Fibroblast of lung (primary cell): ENCODE measurements at regions not wholly inside any gene's neighbourhood (a gene's known extent, or its start where the extent isn't known, plus 50 kb on each side); places are given as distances from the start of the nearest gene placed in this dataset.
A peak's percentile ranks its signal among the peaks of the same experiment; 100 is the strongest.

Experiments
- DNase-seq, 2 donors: peaks; one replicate each; pipeline versions ENCODE4 v3.0.0 to v3.0.0-alpha.2; 2010; ENCODE audit warnings: low read depth in 2 of 2
- H2AFZ ChIP-seq: 2 replicates; pipeline ENCODE4 v1.5.1; 2012; ENCODE audit warnings: low read length, control low read depth, inconsistent platforms
- H3K27ac ChIP-seq: 2 replicates; pipeline ENCODE4 v1.5.1; 2011; ENCODE audit warnings: low read length, control low read depth; ENCODE audit not compliant: insufficient read depth
- H3K27me3 ChIP-seq: 2 replicates; pipeline ENCODE4 v1.5.1; 2011; ENCODE audit warnings: mild to moderate bottlenecking, low read length; ENCODE audit not compliant: control insufficient read depth, insufficient read depth
- H3K36me3 ChIP-seq: 2 replicates; pipeline ENCODE4 v1.5.1; 2011; ENCODE audit warnings: low read length; ENCODE audit not compliant: control insufficient read depth, insufficient read depth
- H3K4me1 ChIP-seq: 2 replicates; pipeline ENCODE4 v1.5.1; 2011; ENCODE audit warnings: low read length; ENCODE audit not compliant: control insufficient read depth, insufficient read depth; ENCODE audit errors: extremely low read depth
- H3K4me2 ChIP-seq: 2 replicates; pipeline ENCODE4 v1.5.1; 2011; ENCODE audit warnings: low read length, control low read depth; ENCODE audit not compliant: insufficient read depth; ENCODE audit errors: extremely low read depth
- H3K4me3 ChIP-seq, 4 experiments: fragments of 200-600 bp in 1 of 4; sonication (generic) in 1 of 4; replicated peaks in 1 of 4; 2 replicates each; pipeline ENCODE4 v1.5.1; 2011 to 2016; ENCODE audit warnings: low read length in 4 of 4, low read depth in 3 of 4, mild to moderate bottlenecking in 3 of 4, control low read depth in 2 of 4, inconsistent platforms in 1 of 4, mixed read lengths in 1 of 4; ENCODE audit not compliant: insufficient read depth in 1 of 4; ENCODE audit errors: control extremely low read depth in 1 of 4
- H3K79me2 ChIP-seq: 2 replicates; pipeline ENCODE4 v1.5.1; 2012; ENCODE audit warnings: mild to moderate bottlenecking, low read length, inconsistent platforms; ENCODE audit not compliant: control insufficient read depth, insufficient read depth
- H3K9ac ChIP-seq: 2 replicates; pipeline ENCODE4 v1.5.1; 2011; ENCODE audit warnings: mild to moderate bottlenecking, low read length, control low read depth; ENCODE audit not compliant: insufficient read depth
- H3K9me3 ChIP-seq: 2 replicates; pipeline ENCODE4 v1.5.1; 2012; ENCODE audit warnings: low read depth, low read length; ENCODE audit not compliant: control insufficient read depth, insufficient read depth
- H4K20me1 ChIP-seq: 2 replicates; pipeline ENCODE4 v1.5.1; 2011; ENCODE audit warnings: low read length; ENCODE audit not compliant: control insufficient read depth, insufficient read depth; ENCODE audit errors: extremely low read depth
- CTCF ChIP-seq, 2 donors: IDR thresholded peaks in 1 of 2; conservative IDR thresholded peaks in 1 of 2; 1 replicate in 1 of 2; 2 replicates in 1 of 2; pipeline ENCODE4 v1.5.1; 2011 to 2012; ENCODE audit warnings: low read length in 2 of 2, control low read depth in 1 of 2, inconsistent platforms in 1 of 2, low read depth in 1 of 2, mild to moderate bottlenecking in 1 of 2
- EZH2 ChIP-seq: IDR thresholded peaks from 2 replicates; pipeline ENCODE4 v1.5.1; 2012; ENCODE audit warnings: low read length, control low read depth, mild to moderate bottlenecking; ENCODE audit errors: missing control alignments

- peak overlapping the region; percentile 32 for H3K4me2 ChIP-seq
- no peak overlapping the region for H3K27ac ChIP-seq
- no peak overlapping the region for H2AFZ ChIP-seq
- TF ChIP-seq CTCF (conservative IDR thresholded peaks at IDR 0.05 in 1 of 2, IDR thresholded peaks at IDR 0.05 in 1 of 2; ENCODE audit: low read depth in 1 of 2, low read length in 2 of 2), result no peak
- no peak for TF ChIP-seq EZH2
- peak; percentile 91 to 97 for DNase-seq
- H3K4me3 ChIP-seq, result no peak overlapping the region
- H3K9me3 ChIP-seq, result no peaks in the 10 kb centered on the region
- no peaks in the 10 kb centered on the region for H3K79me2 ChIP-seq
- no peaks in the 10 kb centered on the region for H4K20me1 ChIP-seq
- no peaks in the 10 kb centered on the region for H3K27me3 ChIP-seq
- H3K9ac ChIP-seq, result no peak overlapping the region
- H3K36me3 ChIP-seq, result no peaks in the 10 kb centered on the region
- peaks cover 15% of the 10 kb centered on the region for H3K4me1 ChIP-seq
These were observed 122.1 kb downstream of the CYSLTR2 start for GRCh38 chr13:48775804-48776203.

DNA sequence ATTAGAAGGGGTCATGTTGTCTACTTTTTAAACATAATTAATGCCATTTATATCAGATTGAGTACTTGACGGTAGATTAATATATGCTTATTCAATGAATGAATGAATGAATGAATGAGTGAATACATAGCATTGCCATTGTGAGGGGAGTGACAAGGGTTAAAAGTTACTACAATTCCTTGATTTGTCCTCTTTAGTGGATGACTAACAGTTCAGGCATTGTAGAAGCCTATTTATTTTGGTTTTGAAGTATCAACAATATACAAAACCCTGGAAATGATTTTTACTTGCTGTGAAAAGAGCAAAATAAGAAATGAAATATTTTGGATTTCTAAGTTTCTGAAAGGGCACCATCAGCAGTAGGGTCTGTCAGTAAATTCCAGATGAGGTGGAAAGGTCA is 122.7 kb downstream of the CYSLTR2 start:
- H3K79me2 ChIP-seq, result no peaks in the 10 kb centered on the region
- H4K20me1 ChIP-seq, result no peaks in the 10 kb centered on the region
- DNase-seq, result peak in 1 of 2 donors; percentile 67
- no peaks in the 10 kb centered on the region for H3K27me3 ChIP-seq
- no peak overlapping the region for H3K9ac ChIP-seq
- no peak overlapping the region for H3K4me3 ChIP-seq
- no peak for TF ChIP-seq CTCF (conservative IDR thresholded peaks at IDR 0.05 in 1 of 2, IDR thresholded peaks at IDR 0.05 in 1 of 2; ENCODE audit: low read depth in 1 of 2, low read length in 2 of 2)
- TF ChIP-seq EZH2, result no peak
- H3K9me3 ChIP-seq, result no peaks in the 10 kb centered on the region
- H3K4me2 ChIP-seq, result no peak overlapping the region
- no peak overlapping the region for H3K27ac ChIP-seq
- H2AFZ ChIP-seq, result no peak overlapping the region
- no peaks in the 10 kb centered on the region for H3K36me3 ChIP-seq
- peaks cover 15% of the 10 kb centered on the region for H3K4me1 ChIP-seq

DNA sequence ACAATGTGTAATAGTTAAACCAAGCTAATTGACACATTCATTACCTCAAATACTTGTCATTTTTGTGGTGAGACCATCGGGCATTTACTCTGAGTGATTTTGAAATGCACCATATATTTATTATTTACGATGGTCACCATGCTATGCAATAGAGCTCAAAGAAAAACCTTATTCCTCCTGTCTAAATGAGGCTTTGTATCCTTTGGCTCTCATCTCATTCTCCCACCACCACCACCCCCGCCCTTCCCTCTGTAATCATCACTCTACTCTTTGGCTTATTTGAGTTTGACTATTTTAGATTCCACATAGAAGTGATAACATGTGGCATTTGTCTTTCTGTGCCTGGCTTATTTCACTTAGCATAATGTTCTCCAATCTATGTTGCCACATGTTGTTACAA is 124.9 kb downstream of the CYSLTR2 start:
- no peaks in the 10 kb centered on the region for H3K9me3 ChIP-seq
- no peaks in the 10 kb centered on the region for H3K27me3 ChIP-seq
- H3K4me3 ChIP-seq, result no peak overlapping the region
- no peaks in the 10 kb centered on the region for H3K79me2 ChIP-seq
- no peaks in the 10 kb centered on the region for H3K36me3 ChIP-seq
- no peak for DNase-seq
- H2AFZ ChIP-seq, result no peak overlapping the region
- TF ChIP-seq EZH2 (no peak), CTCF (conservative IDR thresholded peaks at IDR 0.05 in 1 of 2, IDR thresholded peaks at IDR 0.05 in 1 of 2; ENCODE audit: low read depth in 1 of 2, low read length in 2 of 2) (no peak)
- H3K4me1 ChIP-seq, result peaks cover 21% of the 10 kb centered on the region
- H3K9ac ChIP-seq, result no peak overlapping the region
- no peak overlapping the region for H3K27ac ChIP-seq
- H3K4me2 ChIP-seq, result no peak overlapping the region
- no peaks in the 10 kb centered on the region for H4K20me1 ChIP-seq
